ENCODE measurements at regions not wholly inside any gene's neighbourhood (a gene's known extent, or its start where the extent isn't known, plus 50 kb on each side); places are given as distances from the start of the nearest gene placed in this dataset.
A peak's percentile ranks its signal among the peaks of the same experiment; 100 is the strongest.

DNA sequence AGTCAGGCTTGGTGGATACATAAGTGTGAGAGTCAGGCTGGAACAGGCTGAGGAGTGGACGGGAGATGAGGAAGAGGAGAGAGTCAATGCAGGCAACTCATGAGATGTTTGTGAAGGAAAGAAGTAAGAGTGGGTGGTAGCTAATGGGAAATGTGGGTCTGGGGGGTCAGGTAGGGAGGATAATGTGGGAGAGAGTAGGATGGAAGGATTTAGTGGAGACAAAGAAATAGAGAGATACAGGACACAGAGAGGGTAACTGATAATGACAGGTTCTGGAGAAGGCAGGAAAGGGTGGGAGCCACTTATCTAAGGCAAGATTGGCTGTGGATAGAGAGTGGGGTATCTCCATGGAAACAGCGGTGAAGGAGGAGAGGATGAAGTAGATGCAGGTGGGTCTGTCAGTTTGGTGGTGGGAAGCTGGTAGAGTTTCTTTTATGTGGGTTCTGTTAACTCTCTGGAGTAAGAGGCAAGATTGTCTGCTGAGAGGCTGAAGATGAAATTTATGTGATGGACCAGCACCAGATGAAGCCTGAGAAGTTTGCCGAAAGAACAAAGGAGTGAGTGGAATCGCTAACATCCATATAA lies 190.6 kb upstream of the SPRED2 start:
- H3K36me3 ChIP-seq = no peaks in the 10 kb centered on the region
- H3K4me1 ChIP-seq = no peaks in the 10 kb centered on the region
- peak overlapping the region; percentile 28 to 61 for H3K27ac ChIP-seq
- DNase-seq = no peak
- no peak overlapping the region for H3K4me3 ChIP-seq
- no peaks in the 10 kb centered on the region for H3K27me3 ChIP-seq
- TF ChIP-seq POLR2A (IDR thresholded peaks at IDR 0.05) = no peak
- TF ChIP-seq, protein P1, sequence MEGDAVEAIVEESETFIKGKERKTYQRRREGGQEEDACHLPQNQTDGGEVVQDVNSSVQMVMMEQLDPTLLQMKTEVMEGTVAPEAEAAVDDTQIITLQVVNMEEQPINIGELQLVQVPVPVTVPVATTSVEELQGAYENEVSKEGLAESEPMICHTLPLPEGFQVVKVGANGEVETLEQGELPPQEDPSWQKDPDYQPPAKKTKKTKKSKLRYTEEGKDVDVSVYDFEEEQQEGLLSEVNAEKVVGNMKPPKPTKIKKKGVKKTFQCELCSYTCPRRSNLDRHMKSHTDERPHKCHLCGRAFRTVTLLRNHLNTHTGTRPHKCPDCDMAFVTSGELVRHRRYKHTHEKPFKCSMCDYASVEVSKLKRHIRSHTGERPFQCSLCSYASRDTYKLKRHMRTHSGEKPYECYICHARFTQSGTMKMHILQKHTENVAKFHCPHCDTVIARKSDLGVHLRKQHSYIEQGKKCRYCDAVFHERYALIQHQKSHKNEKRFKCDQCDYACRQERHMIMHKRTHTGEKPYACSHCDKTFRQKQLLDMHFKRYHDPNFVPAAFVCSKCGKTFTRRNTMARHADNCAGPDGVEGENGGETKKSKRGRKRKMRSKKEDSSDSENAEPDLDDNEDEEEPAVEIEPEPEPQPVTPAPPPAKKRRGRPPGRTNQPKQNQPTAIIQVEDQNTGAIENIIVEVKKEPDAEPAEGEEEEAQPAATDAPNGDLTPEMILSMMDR (IDR thresholded peaks at IDR 0.05) = no peak
- no peaks in the 10 kb centered on the region for H3K9me3 ChIP-seq
- intact Hi-C loops (cut with DNase I; ENCODE audit: low total_unique reads) = no loop called here

DNA sequence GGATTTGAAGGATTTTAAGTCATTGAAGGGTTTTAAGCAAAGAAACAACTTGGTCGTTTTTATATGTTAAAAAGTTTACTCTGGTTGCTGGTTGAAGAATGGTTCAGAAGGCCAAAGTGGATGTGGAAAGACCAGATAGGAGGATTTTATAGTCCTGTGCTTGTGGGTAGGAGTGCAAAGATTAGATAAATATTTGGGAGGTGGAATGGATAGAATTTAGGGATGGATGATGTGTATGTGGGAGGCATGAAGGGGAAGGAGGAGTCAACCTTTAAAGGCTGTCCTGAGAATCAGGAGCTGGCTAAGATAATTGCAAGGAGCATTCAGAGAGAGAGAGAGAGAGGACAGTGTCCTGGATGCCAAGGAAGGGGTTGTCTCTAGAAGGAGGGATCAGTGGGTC lies 190.1 kb upstream of the SPRED2 start:
- TF ChIP-seq, protein P1 (IDR thresholded peaks at IDR 0.05) = no peak
- no peak for TF ChIP-seq POLR2A (IDR thresholded peaks at IDR 0.05)
- intact Hi-C loops (cut with DNase I; ENCODE audit: low total_unique reads) = no loop called here
- H3K36me3 ChIP-seq = no peaks in the 10 kb centered on the region

DNA sequence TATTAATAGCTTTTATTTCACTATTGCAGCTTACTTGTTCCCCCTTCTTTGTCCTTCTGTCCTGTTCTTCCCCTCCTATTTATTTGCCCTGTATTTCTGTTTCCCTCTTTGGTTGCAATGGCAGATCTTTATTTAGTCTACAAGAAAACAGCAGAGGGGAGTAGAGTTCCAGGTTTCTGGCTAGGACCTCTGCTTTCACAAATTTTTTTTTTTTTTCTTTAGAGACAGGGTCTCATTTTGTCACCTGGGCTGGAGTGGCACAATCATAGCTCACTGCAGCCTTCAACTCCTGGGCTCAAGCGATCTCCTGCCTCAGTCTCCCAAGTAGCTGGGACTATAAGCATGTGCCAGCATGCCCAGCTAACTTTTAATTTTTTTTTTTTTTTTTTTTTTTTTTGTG lies 188.1 kb upstream of the SPRED2 start:
- no peak for DNase-seq
- no peaks in the 10 kb centered on the region for H3K4me1 ChIP-seq
- H3K27ac ChIP-seq = no peak overlapping the region
- H3K9me3 ChIP-seq = no peaks in the 10 kb centered on the region
- intact Hi-C loops (cut with DNase I; ENCODE audit: low total_unique reads) = no loop called here
- no peaks in the 10 kb centered on the region for H3K27me3 ChIP-seq
- H3K4me3 ChIP-seq = no peak overlapping the region
- TF ChIP-seq POLR2A (IDR thresholded peaks at IDR 0.05) = no peak
- TF ChIP-seq, protein P1 (IDR thresholded peaks at IDR 0.05) = peak; percentile 25 to 41 (median 30)
- H3K36me3 ChIP-seq = no peaks in the 10 kb centered on the region

More for the DNA sequence above, 190.1 kb upstream of the SPRED2 start:
- no peaks in the 10 kb centered on the region for H3K4me1 ChIP-seq
- H3K4me3 ChIP-seq = no peak overlapping the region
- H3K27me3 ChIP-seq = no peaks in the 10 kb centered on the region
- no peaks in the 10 kb centered on the region for H3K9me3 ChIP-seq
- peak overlapping the region; percentile 28 to 61 for H3K27ac ChIP-seq
- DNase-seq = no peak

DNA sequence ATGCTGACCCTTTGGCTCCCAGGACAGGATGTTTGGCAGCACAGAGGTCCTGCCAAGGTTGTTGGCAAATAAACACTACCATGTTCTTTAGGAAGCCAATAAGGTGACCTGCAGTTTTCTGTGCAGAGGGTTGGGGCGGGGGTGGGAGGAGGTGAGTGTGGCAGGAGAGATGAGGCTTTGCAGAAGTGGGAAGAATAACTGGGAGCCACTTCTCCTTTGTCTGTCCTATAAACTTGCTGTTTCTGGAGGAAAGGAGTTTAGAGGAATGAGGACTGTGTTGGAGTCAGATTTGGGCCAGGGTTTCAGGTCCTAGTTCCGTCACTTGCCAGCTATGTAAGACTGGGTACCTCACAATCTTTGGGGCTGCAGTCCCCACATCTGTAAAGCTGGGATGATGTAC lies 187.6 kb upstream of the SPRED2 start:
- Histone ChIP-seq H3K36me3 (no peaks in the 10 kb centered on the region), H3K27me3 (no peaks in the 10 kb centered on the region), H3K9me3 (no peaks in the 10 kb centered on the region), H3K27ac (no peak overlapping the region), H3K4me3 (no peak overlapping the region), H3K4me1 (no peaks in the 10 kb centered on the region)
- DNase-seq = no peak
- intact Hi-C loops (cut with DNase I; ENCODE audit: low total_unique reads) = no loop called here
- TF ChIP-seq, protein P1 (IDR thresholded peaks at IDR 0.05) = no peak
- no peak for TF ChIP-seq POLR2A (IDR thresholded peaks at IDR 0.05)

DNA sequence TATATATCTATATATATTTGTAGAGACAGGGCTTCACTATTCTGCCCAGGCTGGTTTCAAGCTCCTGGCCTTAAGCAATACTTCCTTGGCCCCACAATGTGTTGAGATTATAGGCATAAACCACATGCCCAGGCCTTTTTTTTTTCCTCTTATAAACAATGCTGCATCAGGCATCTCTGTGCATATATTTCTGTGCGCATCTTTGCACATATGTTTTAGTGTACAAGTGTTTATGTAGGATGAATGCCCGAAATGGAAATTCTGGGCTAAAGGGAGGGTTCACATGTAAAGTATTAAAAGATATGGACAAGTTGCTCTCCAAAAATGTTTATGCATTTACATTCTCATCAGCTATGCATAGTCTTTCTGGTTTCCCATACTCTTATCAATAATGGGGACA lies 183.2 kb upstream of the SPRED2 start:
- Histone ChIP-seq H3K27ac (no peak overlapping the region), H3K9me3 (no peaks in the 10 kb centered on the region), H3K4me1 (no peaks in the 10 kb centered on the region), H3K36me3 (no peaks in the 10 kb centered on the region), H3K27me3 (no peaks in the 10 kb centered on the region), H3K4me3 (no peak overlapping the region)
- no peak for DNase-seq
- TF ChIP-seq POLR2A (IDR thresholded peaks at IDR 0.05) = no peak
- TF ChIP-seq, protein P1 (IDR thresholded peaks at IDR 0.05) = no peak
- intact Hi-C loops (cut with DNase I; ENCODE audit: low total_unique reads) = no loop called here
